CD4-positive, alpha-beta memory T cell (primary cell): ENCODE measurements at regions not wholly inside any gene's neighbourhood (a gene's known extent, or its start where the extent isn't known, plus 50 kb on each side); places are given as distances from the start of the nearest gene placed in this dataset.

Experiments
- CTCF ChIA-PET: fragments of 350-600 bp; sonication (Branson Sonifier 250); formaldehyde crosslinking; loops from one replicate; lab custom pipeline; 2021; ENCODE audit warnings: inconsistent platforms; ENCODE audit not compliant: partially characterized antibody; lab: Charles Lee
- POLR2A ChIA-PET: fragments of 350-600 bp; sonication (Branson Sonifier 250); formaldehyde crosslinking; loops from one replicate; lab custom pipeline; 2021; ENCODE audit not compliant: partially characterized antibody; lab: Charles Lee
- DNase-seq, 5 donors: peaks; one replicate each; pipeline versions ENCODE4 v3.0.0 to v3.0.0-alpha.2; 2020 to 2022; ENCODE audit warnings: mixed read lengths in 1 of 5
- H3K27ac ChIP-seq: one replicate; pipeline ENCODE4 v1.7.0; 2013; ENCODE audit warnings: low read depth, low read length
- H3K27me3 ChIP-seq: 2 replicates; pipeline ENCODE4 v1.7.0; 2013; ENCODE audit warnings: mild to moderate bottlenecking, low read length, moderate library complexity; ENCODE audit not compliant: insufficient read depth
- H3K36me3 ChIP-seq: 2 replicates; pipeline ENCODE4 v1.7.0; 2013; ENCODE audit warnings: mild to moderate bottlenecking, low read length, moderate library complexity; ENCODE audit not compliant: insufficient read depth
- H3K4me1 ChIP-seq: 2 replicates; pipeline ENCODE4 v1.7.0; 2013; ENCODE audit warnings: mild to moderate bottlenecking, low read length, moderate library complexity; ENCODE audit not compliant: insufficient read depth
- H3K4me3 ChIP-seq, 2 donors: one replicate each; pipeline ENCODE4 v1.7.0; 2013; ENCODE audit warnings: low read length in 2 of 2, mild to moderate bottlenecking in 1 of 2
- H3K9me3 ChIP-seq, 2 donors: one replicate each; pipeline ENCODE4 v1.7.0; 2013; ENCODE audit warnings: low read length in 2 of 2, control low read depth in 1 of 2; ENCODE audit not compliant: control insufficient read depth in 1 of 2
- H3K27ac Mint-ChIP-seq, 7 donors: one replicate each; pipeline ENCODE4 v1.8.0; 2020 to 2021; ENCODE audit warnings: mixed read lengths in 7 of 7, mild to moderate bottlenecking in 6 of 7, inconsistent platforms in 3 of 7, moderate library complexity in 3 of 7
- H3K27me3 Mint-ChIP-seq, 2 donors: one replicate each; pipeline ENCODE4 v1.8.0; 2020 to 2021; ENCODE audit warnings: mixed read lengths in 2 of 2
- H3K36me3 Mint-ChIP-seq, 2 donors: one replicate each; pipeline ENCODE4 v1.8.0; 2020 to 2021; ENCODE audit warnings: mixed read lengths in 2 of 2, inconsistent platforms in 1 of 2, mild to moderate bottlenecking in 1 of 2
- H3K4me1 Mint-ChIP-seq, 4 donors: one replicate each; pipeline ENCODE4 v1.8.0; 2020 to 2021; ENCODE audit warnings: mixed read lengths in 4 of 4, mild to moderate bottlenecking in 1 of 4
- H3K4me3 Mint-ChIP-seq, 8 donors: one replicate each; pipeline ENCODE4 v1.8.0; 2020 to 2021; ENCODE audit warnings: mixed read lengths in 8 of 8, mild to moderate bottlenecking in 7 of 8, moderate library complexity in 6 of 8, inconsistent platforms in 3 of 8
- H3K9me3 Mint-ChIP-seq, 8 donors: one replicate each; pipeline ENCODE4 v1.8.0; 2020 to 2021; ENCODE audit warnings: mixed read lengths in 8 of 8, mild to moderate bottlenecking in 5 of 8, inconsistent platforms in 3 of 8, moderate library complexity in 1 of 8
- intact Hi-C: fragments of 100-400 bp; cut with micrococcal nuclease; formaldehyde crosslinking; loops from one replicate; pipeline ENCODE4 v1.15.1; 2023

DNA sequence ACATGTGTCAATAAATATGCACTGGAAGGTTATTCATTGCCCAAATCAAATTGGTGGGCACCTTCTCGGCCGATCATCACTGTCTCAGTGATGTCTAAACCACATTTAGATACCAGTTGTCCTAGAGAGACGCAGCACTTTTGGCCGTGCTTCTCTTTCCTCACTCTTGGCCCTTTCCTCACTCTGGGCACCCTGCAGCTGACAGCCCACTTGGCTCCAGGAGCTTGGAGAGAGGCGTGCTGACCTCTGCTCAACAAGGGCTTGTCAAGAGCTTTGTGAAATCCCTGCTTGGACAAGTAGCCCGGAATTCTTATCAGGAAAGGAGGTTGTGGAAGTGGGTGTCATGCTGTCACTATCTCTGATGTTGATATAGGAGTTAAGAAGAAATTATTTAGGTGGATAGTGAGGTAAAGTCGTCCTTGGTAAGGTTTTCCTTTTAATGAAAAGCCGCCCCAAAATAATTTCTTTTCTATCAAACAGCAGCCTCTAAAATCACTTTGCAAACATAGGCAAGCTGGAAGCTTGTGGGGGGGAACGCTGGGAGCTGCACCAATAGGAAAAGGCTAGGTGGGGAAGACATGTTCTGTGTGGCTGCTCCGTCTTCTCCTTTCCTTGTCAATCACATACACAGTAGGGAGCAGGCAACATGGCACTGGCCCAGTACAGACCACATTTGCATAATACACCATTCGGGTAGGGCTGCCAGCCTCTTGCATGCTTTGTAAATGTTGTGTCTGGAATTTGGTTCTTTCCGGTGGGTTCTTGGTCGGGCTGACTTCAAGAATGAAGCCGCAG, 126.8 kb upstream of the UBE3A start:
- H3K4me1 ChIP-seq = no peaks in the 10 kb centered on the region
- H3K4me3 Mint-ChIP-seq = peak overlapping the region in 1 of 8 donors; percentile 3
- DNase-seq = no peak
- H3K27ac ChIP-seq = no peak overlapping the region
- CTCF ChIA-PET = no interaction called here
- no peaks in the 10 kb centered on the region for H3K9me3 ChIP-seq
- intact Hi-C loops = no loop called here
- H3K27ac Mint-ChIP-seq = no peak overlapping the region
- H3K4me1 Mint-ChIP-seq = no peaks in the 10 kb centered on the region
- peaks cover 0 to 13% (median 4%) of the 10 kb centered on the region in 8 donors for H3K9me3 Mint-ChIP-seq
- H3K36me3 ChIP-seq = no peaks in the 10 kb centered on the region
- peaks cover 0 to 2% of the 10 kb centered on the region in 2 donors for H3K27me3 Mint-ChIP-seq
- H3K36me3 Mint-ChIP-seq = no peaks in the 10 kb centered on the region
- no peak overlapping the region for H3K4me3 ChIP-seq
- POLR2A ChIA-PET = no interaction called here
- H3K27me3 ChIP-seq = no peaks in the 10 kb centered on the region

DNA sequence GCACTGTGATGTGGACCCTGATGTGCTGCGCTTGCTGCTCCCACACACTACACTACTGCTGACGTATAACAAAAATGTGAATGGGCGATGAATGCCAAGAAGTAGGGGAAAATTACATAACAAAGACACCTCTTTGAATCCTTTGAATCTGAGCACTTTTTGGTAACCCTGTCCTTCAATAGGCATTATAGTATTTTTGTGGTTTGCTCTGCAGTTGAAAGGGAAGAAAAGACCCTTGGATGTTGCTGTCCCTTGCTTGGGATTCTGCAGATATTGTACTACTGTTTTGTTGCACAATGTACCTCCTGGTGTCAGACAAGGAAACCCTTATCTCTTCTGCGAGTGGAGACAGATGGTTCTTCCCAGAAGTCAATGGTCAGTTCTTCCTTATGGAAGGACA, 124.8 kb upstream of the UBE3A start:
- no peaks in the 10 kb centered on the region for H3K9me3 ChIP-seq
- Mint-ChIP-seq H3K27ac (no peak overlapping the region), H3K4me1 (no peaks in the 10 kb centered on the region), H3K4me3 (no peak overlapping the region), H3K9me3 (peaks cover 0 to 12% (median 4%) of the 10 kb centered on the region in 8 donors), H3K27me3 (no peaks in the 10 kb centered on the region), H3K36me3 (no peaks in the 10 kb centered on the region)
- DNase-seq = no peak
- H3K36me3 ChIP-seq = no peaks in the 10 kb centered on the region
- H3K27ac ChIP-seq = no peak overlapping the region
- no peak overlapping the region for H3K4me3 ChIP-seq
- no peaks in the 10 kb centered on the region for H3K27me3 ChIP-seq
- intact Hi-C loops = no loop called here
- H3K4me1 ChIP-seq = no peaks in the 10 kb centered on the region
- ChIA-PET CTCF (no interaction called here), POLR2A (no interaction called here)

DNA sequence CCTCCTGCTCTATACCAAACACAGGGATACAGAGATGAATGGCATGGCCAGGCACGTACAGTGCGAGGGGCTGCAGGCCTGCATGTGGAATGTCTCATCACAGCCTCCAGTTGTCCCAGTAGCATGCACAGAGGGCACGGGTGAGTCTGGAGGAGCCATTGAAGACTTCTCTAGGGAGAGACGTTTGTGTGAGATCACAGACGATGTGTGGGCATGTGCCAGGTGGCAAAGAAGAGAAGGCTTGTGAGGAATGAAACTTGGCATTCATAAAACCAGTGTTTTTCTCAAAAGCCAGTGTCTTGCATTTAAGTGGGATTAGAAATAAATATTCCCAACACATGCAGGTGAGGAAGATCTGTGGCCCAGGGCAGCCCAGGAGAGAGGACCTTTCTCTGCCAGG, 119.1 kb upstream of the UBE3A start:
- H3K4me3 Mint-ChIP-seq = no peak overlapping the region
- no peak for DNase-seq
- intact Hi-C loops = no loop called here
- no peaks in the 10 kb centered on the region for H3K36me3 Mint-ChIP-seq
- H3K27me3 ChIP-seq = no peaks in the 10 kb centered on the region
- no peaks in the 10 kb centered on the region for H3K4me1 Mint-ChIP-seq
- no peak overlapping the region for H3K27ac ChIP-seq
- H3K27ac Mint-ChIP-seq = no peak overlapping the region
- peaks cover 0 to 5% (median 3%) of the 10 kb centered on the region in 8 donors for H3K9me3 Mint-ChIP-seq
- POLR2A ChIA-PET = no interaction called here
- no peaks in the 10 kb centered on the region for H3K4me1 ChIP-seq
- no peaks in the 10 kb centered on the region for H3K9me3 ChIP-seq
- CTCF ChIA-PET = no interaction called here
- no peaks in the 10 kb centered on the region for H3K27me3 Mint-ChIP-seq
- H3K36me3 ChIP-seq = no peaks in the 10 kb centered on the region
- no peak overlapping the region for H3K4me3 ChIP-seq

DNA sequence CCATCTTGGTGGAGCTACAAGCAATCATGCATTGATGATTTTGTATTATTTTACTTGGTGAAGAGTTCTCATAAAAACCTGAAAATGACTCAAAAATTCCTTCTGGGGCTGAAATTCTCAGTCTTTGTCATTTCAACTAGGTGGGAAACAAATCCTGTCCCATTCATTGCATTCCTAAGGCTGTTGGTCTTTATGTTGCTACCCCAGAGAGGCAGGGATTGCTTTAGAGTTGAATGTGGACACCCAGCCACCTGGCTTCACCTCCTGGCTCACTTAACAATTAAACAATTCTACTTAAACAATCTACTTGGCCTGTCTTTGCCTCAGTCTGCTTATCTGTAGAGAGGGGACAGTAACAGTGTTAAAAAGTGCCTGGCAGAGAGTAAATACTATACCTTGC, 117.3 kb upstream of the UBE3A start:
- no peak for DNase-seq
- no peaks in the 10 kb centered on the region for H3K4me1 ChIP-seq
- no peaks in the 10 kb centered on the region for H3K27me3 ChIP-seq
- intact Hi-C loops = no loop called here
- POLR2A ChIA-PET = no interaction called here
- Mint-ChIP-seq H3K4me3 (no peak overlapping the region), H3K9me3 (peaks cover 0 to 10% (median 1%) of the 10 kb centered on the region in 8 donors), H3K4me1 (no peaks in the 10 kb centered on the region), H3K27me3 (no peaks in the 10 kb centered on the region), H3K36me3 (no peaks in the 10 kb centered on the region), H3K27ac (no peak overlapping the region)
- CTCF ChIA-PET = no interaction called here
- no peak overlapping the region for H3K27ac ChIP-seq
- no peak overlapping the region for H3K4me3 ChIP-seq
- H3K9me3 ChIP-seq = no peaks in the 10 kb centered on the region
- H3K36me3 ChIP-seq = no peaks in the 10 kb centered on the region

DNA sequence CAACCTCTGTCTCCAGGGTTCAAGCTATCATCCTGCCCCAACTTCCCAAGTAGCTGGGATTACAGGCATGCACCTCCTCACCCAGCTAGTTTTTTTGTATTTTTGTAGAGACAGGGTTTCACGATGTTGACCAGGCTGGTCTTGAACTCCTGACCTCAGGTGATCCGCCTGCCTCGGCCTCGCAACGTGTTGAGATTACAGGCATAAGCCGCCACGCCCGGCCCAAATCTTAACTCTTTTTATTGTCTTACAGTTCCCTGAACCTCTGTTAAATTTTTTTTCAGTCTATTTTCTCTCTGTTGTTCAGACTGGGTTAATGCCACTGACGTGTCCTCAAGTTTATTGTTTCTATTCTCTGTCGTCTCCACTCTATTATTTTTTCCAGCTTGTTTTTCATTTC, 115.8 kb upstream of the UBE3A start:
- CTCF ChIA-PET = no interaction called here
- POLR2A ChIA-PET = no interaction called here

DNA sequence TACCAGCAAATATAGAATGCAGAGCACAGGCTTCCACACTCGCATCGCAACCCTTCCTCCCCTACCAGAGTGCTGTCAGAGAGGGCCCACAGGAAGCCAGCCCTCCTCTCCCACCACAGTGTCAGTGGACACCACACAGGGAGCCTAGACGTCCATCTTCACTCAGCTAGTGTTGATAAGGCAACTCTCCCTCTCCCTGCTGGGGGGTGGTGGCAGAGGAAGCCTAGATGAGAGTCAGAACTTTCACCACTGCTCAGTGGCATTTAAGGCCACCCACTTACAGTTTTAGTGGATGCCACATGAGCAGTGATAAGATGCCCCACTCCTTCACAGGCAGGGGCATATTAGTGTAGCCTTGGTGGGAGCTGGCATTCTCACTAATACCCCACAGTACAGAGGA, 109.8 kb upstream of the UBE3A start:
- DNase-seq = no peak
- Mint-ChIP-seq H3K9me3 (peaks cover 0 to 20% (median 1%) of the 10 kb centered on the region in 8 donors), H3K4me1 (no peaks in the 10 kb centered on the region), H3K4me3 (no peak overlapping the region), H3K36me3 (no peaks in the 10 kb centered on the region), H3K27ac (no peak overlapping the region), H3K27me3 (no peaks in the 10 kb centered on the region)
- ChIA-PET POLR2A (no interaction called here), CTCF (no interaction called here)
- intact Hi-C loops = no loop called here
- H3K4me1 ChIP-seq = no peaks in the 10 kb centered on the region
- H3K36me3 ChIP-seq = no peaks in the 10 kb centered on the region
- H3K27me3 ChIP-seq = no peaks in the 10 kb centered on the region
- no peak overlapping the region for H3K4me3 ChIP-seq
- H3K9me3 ChIP-seq = no peaks in the 10 kb centered on the region
- H3K27ac ChIP-seq = no peak overlapping the region

More for the DNA sequence above, 115.8 kb upstream of the UBE3A start:
- intact Hi-C loops = no loop called here
- no peaks in the 10 kb centered on the region for H3K4me1 ChIP-seq
- no peak overlapping the region for H3K27ac Mint-ChIP-seq
- H3K27ac ChIP-seq = no peak overlapping the region
- H3K9me3 Mint-ChIP-seq = peaks cover 0 to 16% (median 3%) of the 10 kb centered on the region in 8 donors
- H3K4me3 Mint-ChIP-seq = no peak overlapping the region
- H3K27me3 Mint-ChIP-seq = no peaks in the 10 kb centered on the region
- no peaks in the 10 kb centered on the region for H3K4me1 Mint-ChIP-seq
- H3K9me3 ChIP-seq = no peaks in the 10 kb centered on the region
- no peaks in the 10 kb centered on the region for H3K36me3 ChIP-seq
- H3K4me3 ChIP-seq = no peak overlapping the region
- no peak for DNase-seq
- H3K36me3 Mint-ChIP-seq = no peaks in the 10 kb centered on the region
- H3K27me3 ChIP-seq = no peaks in the 10 kb centered on the region

DNA sequence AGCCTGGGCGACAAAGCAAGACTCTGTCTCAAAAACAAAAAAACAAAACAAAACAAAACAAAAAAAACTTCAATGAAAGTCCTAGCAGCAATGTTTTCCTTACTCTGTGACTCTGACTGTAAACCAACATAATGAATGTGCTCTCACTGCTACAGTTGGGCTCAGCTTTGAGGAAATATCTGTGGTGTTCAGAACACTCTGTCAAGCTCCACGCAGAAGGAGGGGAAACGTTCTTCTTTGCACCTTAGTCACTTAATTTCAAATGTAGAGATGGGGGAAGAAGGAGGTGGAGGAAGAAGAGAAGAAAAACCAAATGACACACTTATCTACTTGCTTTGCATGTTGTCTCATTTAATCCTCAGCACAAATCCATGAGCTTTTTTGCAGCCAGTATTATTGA, 107.1 kb upstream of the UBE3A start:
- Mint-ChIP-seq H3K4me1 (no peaks in the 10 kb centered on the region), H3K36me3 (no peaks in the 10 kb centered on the region), H3K27ac (no peak overlapping the region), H3K9me3 (peaks cover 0 to 18% (median 0%) of the 10 kb centered on the region in 8 donors), H3K27me3 (no peaks in the 10 kb centered on the region), H3K4me3 (no peak overlapping the region)
- Histone ChIP-seq H3K4me1 (no peaks in the 10 kb centered on the region), H3K27ac (no peak overlapping the region), H3K36me3 (no peaks in the 10 kb centered on the region), H3K27me3 (no peaks in the 10 kb centered on the region), H3K9me3 (no peaks in the 10 kb centered on the region), H3K4me3 (no peak overlapping the region)
- intact Hi-C loops = no loop called here
- POLR2A ChIA-PET = no interaction called here
- CTCF ChIA-PET = no interaction called here
- DNase-seq = no peak
